Esophagus muscularis mucosa (tissue), 4 donors: ENCODE measurements at regions not wholly inside any gene's neighbourhood (a gene's known extent, or its start where the extent isn't known, plus 50 kb on each side); places are given as distances from the start of the nearest gene placed in this dataset.

Experiments used
- EP300 ChIP-seq: sonication (generic); formaldehyde crosslinking; IDR thresholded peaks from one replicate; pipeline ENCODE4 v1.6.1; 2017; ENCODE audit warnings: antibody characterized with exemption
- POLR2A ChIP-seq: fragments of 450-650 bp; IDR thresholded peaks from one replicate; pipeline ENCODE4 v1.6.1; 2017; ENCODE audit warnings: antibody characterized with exemption, moderate library complexity, mild to moderate bottlenecking, low read depth
- POLR2AphosphoS5 ChIP-seq, 2 donors: sonication (generic); formaldehyde crosslinking; IDR thresholded peaks; one replicate each; pipeline ENCODE4 v1.6.1; 2017; ENCODE audit warnings: antibody characterized with exemption in 2 of 2
- TF ChIP-seq, protein P1 (sequence below), 3 experiments: fragments of 200-600 bp in 2 of 3; fragments of 450-650 bp in 1 of 3; sonication (generic) in 2 of 3; IDR thresholded peaks; one replicate each; pipeline ENCODE4 v1.5.1; 2017 to 2019; ENCODE audit warnings: antibody characterized with exemption in 3 of 3, mild to moderate bottlenecking in 2 of 3, moderate library complexity in 1 of 3

- TF ChIP-seq EP300 (no peak), POLR2A (no peak), POLR2AphosphoS5 (IDR thresholded peaks at IDR 0.05) (no peak)
- TF ChIP-seq, protein P1, sequence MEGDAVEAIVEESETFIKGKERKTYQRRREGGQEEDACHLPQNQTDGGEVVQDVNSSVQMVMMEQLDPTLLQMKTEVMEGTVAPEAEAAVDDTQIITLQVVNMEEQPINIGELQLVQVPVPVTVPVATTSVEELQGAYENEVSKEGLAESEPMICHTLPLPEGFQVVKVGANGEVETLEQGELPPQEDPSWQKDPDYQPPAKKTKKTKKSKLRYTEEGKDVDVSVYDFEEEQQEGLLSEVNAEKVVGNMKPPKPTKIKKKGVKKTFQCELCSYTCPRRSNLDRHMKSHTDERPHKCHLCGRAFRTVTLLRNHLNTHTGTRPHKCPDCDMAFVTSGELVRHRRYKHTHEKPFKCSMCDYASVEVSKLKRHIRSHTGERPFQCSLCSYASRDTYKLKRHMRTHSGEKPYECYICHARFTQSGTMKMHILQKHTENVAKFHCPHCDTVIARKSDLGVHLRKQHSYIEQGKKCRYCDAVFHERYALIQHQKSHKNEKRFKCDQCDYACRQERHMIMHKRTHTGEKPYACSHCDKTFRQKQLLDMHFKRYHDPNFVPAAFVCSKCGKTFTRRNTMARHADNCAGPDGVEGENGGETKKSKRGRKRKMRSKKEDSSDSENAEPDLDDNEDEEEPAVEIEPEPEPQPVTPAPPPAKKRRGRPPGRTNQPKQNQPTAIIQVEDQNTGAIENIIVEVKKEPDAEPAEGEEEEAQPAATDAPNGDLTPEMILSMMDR (IDR thresholded peaks at IDR 0.05) = no peak
Observed at GRCh38 chr2:17163638-17164037, 354.6 kb downstream of the RAD51AP2 start.
